Stimulated activated naive CD4-positive, alpha-beta T cell (primary cell): ENCODE measurements at regions not wholly inside any gene's neighbourhood (a gene's known extent, or its start where the extent isn't known, plus 50 kb on each side); places are given as distances from the start of the nearest gene placed in this dataset.

Source experiments
- DNase-seq, 6 experiments: peaks; one replicate each; lab custom pipeline; 2025; lab: John Stamatoyannopoulos, UW

GRCh38 chr11:10358696-10359095 is 53.8 kb downstream of the ADM start:
- DNase-seq: no peak

- no peak for DNase-seq
These were observed 54.3 kb downstream of the ADM start for GRCh38 chr11:10359171-10359570.

GRCh38 chr11:10360835-10361234 is 56.0 kb downstream of the ADM start:
- DNase-seq: no peak

GRCh38 chr11:10365045-10365444 is 60.2 kb downstream of the ADM start:
- DNase-seq: no peak

GRCh38 chr11:10366568-10367331 is 61.9 kb downstream of the ADM start:
- peak; percentile 7 to 50 (median 28) for DNase-seq

- DNase-seq: no peak
These were observed 67.2 kb downstream of the ADM start for GRCh38 chr11:10371926-10372641.

- DNase-seq: no peak
These were observed 68.5 kb downstream of the ADM start for GRCh38 chr11:10373340-10373739.

GRCh38 chr11:10373929-10374328 is 69.1 kb downstream of the ADM start:
- no peak for DNase-seq

- no peak for DNase-seq
These were observed 69.5 kb downstream of the ADM start for GRCh38 chr11:10374386-10374785.

- DNase-seq: no peak
These were observed 70.6 kb downstream of the ADM start for GRCh38 chr11:10375280-10375971.

- no peak for DNase-seq
These were observed 71.2 kb downstream of the ADM start for GRCh38 chr11:10376061-10376460.

- DNase-seq: no peak
These were observed 72.3 kb downstream of the ADM start for GRCh38 chr11:10377183-10377582.

GRCh38 chr11:10378362-10378761 is 73.5 kb downstream of the ADM start:
- DNase-seq: no peak

GRCh38 chr11:10379022-10379421 is 74.1 kb downstream of the ADM start:
- DNase-seq: no peak

GRCh38 chr11:10379426-10379825 is 74.6 kb downstream of the ADM start:
- no peak for DNase-seq

- DNase-seq: no peak
These were observed 75.0 kb upstream of the AMPD3 start for GRCh38 chr11:10379871-10380568.

- DNase-seq: no peak
These were observed 74.1 kb upstream of the AMPD3 start for GRCh38 chr11:10380921-10381320.

- no peak for DNase-seq
These were observed 73.3 kb upstream of the AMPD3 start for GRCh38 chr11:10381736-10382135.

- no peak for DNase-seq
These were observed 72.5 kb upstream of the AMPD3 start for GRCh38 chr11:10382518-10382917.

GRCh38 chr11:10385696-10386095 is 69.4 kb upstream of the AMPD3 start:
- no peak for DNase-seq

GRCh38 chr11:10386361-10386760 is 68.7 kb upstream of the AMPD3 start:
- no peak for DNase-seq

- DNase-seq: no peak
These were observed 68.2 kb upstream of the AMPD3 start for GRCh38 chr11:10386861-10387205.
